A549 (cell line): ENCODE measurements at regions not wholly inside any gene's neighbourhood (a gene's known extent, or its start where the extent isn't known, plus 50 kb on each side); places are given as distances from the start of the nearest gene placed in this dataset.

Experiments used
- BHLHE40 ChIP-seq: IDR thresholded peaks from 2 replicates; pipeline ENCODE4 v1.6.1; 2012; ENCODE audit warnings: low read depth, low read length, inconsistent platforms
- CHD2 ChIP-seq: fragments of 150-350 bp; IDR thresholded peaks from 2 replicates; pipeline ENCODE4 v1.6.1; 2014; ENCODE audit warnings: low read length; ENCODE audit not compliant: partially characterized antibody
- EP300 ChIP-seq, 2 experiments: fragments of >200 bp; sonication (Bioruptor Twin); formaldehyde crosslinking; IDR thresholded peaks; 2 replicates in 1 of 2; 3 replicates in 1 of 2; pipeline ENCODE4 v1.6.1; 2016 to 2017
- HDAC2 ChIP-seq: fragments of 200-600 bp; sonication (generic); IDR thresholded peaks from 2 replicates; pipeline ENCODE4 v1.6.1; 2016
- MAFK ChIP-seq: fragments of 450-650 bp; IDR thresholded peaks from 2 replicates; pipeline ENCODE4 v1.6.1; 2014; ENCODE audit not compliant: partially characterized antibody
- NR3C1 ChIP-seq: fragments of >200 bp; sonication (Bioruptor Twin); formaldehyde crosslinking; IDR thresholded peaks from 3 replicates; pipeline ENCODE4 v1.6.1; 2017
- POLR2A ChIP-seq: IDR thresholded peaks from 2 replicates; pipeline ENCODE4 v1.6.1; 2012; ENCODE audit warnings: mild to moderate bottlenecking, low read length
- RAD21 ChIP-seq, 2 experiments: fragments of >200 bp in 1 of 2; sonication (Bioruptor Twin) in 1 of 2; formaldehyde crosslinking in 1 of 2; IDR thresholded peaks in 1 of 2; conservative IDR thresholded peaks in 1 of 2; 2 replicates in 1 of 2; 3 replicates in 1 of 2; pipeline ENCODE4 v1.6.1; 2012 to 2018; ENCODE audit warnings: inconsistent platforms in 1 of 2
- SMC3 ChIP-seq: fragments of >200 bp; sonication (Bioruptor Twin); formaldehyde crosslinking; IDR thresholded peaks from 3 replicates; pipeline ENCODE4 v1.6.1; 2018; ENCODE audit warnings: inconsistent platforms
- ZC3H11A ChIP-seq: fragments of 450-650 bp; IDR thresholded peaks from 2 replicates; pipeline ENCODE4 v1.6.1; 2014; ENCODE audit warnings: antibody characterized with exemption, mild to moderate bottlenecking
- ZFP36 ChIP-seq: fragments of 450-650 bp; IDR thresholded peaks from 2 replicates; pipeline ENCODE4 v1.6.1; 2014; ENCODE audit warnings: borderline replicate concordance; ENCODE audit not compliant: partially characterized antibody
- TF ChIP-seq, protein P1 (sequence below): IDR thresholded peaks from 2 replicates; pipeline ENCODE4 v1.6.1; 2012
- TF ChIP-seq, protein P2 (sequence below): fragments of >200 bp; sonication (Bioruptor Twin); formaldehyde crosslinking; IDR thresholded peaks from 3 replicates; pipeline ENCODE4 v1.5.1; 2016

DNA sequence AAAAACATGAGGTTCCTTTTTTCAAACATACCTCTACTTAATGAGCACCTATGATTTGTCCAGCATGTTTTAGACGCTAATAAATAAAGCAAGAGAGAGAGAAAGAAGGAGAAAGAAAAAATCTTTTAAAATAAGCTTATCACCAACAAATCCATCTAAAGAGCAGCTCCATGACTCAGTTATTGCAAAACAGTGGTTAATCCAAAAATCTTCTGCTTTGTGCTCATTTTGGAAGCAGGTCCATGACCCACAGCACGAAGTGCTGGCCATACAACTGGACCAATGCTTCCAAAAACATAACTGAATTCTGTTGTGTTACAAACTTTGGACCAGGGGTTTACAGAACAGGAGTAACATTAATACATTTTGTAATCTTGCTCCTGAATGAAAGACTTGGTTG is 696.6 kb downstream of the KCNA4 start:
- TF ChIP-seq MAFK (no peak), EP300 (IDR thresholded peaks at IDR 0.05) (no peak), NR3C1 (no peak), POLR2A (no peak), BHLHE40 (no peak), ZFP36 (no peak), HDAC2 (no peak), CHD2 (no peak), RAD21 (conservative IDR thresholded peaks at IDR 0.05 in 1 of 2, IDR thresholded peaks at IDR 0.05 in 1 of 2) (no peak), SMC3 (no peak), ZC3H11A (no peak)
- TF ChIP-seq, protein P1, sequence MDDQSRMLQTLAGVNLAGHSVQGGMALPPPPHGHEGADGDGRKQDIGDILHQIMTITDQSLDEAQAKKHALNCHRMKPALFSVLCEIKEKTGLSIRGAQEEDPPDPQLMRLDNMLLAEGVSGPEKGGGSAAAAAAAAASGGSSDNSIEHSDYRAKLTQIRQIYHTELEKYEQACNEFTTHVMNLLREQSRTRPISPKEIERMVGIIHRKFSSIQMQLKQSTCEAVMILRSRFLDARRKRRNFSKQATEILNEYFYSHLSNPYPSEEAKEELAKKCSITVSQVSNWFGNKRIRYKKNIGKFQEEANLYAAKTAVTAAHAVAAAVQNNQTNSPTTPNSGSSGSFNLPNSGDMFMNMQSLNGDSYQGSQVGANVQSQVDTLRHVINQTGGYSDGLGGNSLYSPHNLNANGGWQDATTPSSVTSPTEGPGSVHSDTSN: no peak
- TF ChIP-seq, protein P2, sequence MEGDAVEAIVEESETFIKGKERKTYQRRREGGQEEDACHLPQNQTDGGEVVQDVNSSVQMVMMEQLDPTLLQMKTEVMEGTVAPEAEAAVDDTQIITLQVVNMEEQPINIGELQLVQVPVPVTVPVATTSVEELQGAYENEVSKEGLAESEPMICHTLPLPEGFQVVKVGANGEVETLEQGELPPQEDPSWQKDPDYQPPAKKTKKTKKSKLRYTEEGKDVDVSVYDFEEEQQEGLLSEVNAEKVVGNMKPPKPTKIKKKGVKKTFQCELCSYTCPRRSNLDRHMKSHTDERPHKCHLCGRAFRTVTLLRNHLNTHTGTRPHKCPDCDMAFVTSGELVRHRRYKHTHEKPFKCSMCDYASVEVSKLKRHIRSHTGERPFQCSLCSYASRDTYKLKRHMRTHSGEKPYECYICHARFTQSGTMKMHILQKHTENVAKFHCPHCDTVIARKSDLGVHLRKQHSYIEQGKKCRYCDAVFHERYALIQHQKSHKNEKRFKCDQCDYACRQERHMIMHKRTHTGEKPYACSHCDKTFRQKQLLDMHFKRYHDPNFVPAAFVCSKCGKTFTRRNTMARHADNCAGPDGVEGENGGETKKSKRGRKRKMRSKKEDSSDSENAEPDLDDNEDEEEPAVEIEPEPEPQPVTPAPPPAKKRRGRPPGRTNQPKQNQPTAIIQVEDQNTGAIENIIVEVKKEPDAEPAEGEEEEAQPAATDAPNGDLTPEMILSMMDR: no peak
